Osteocyte (in vitro differentiated cells): ENCODE measurements at regions not wholly inside any gene's neighbourhood (a gene's known extent, or its start where the extent isn't known, plus 50 kb on each side); places are given as distances from the start of the nearest gene placed in this dataset.

Experiments
- DNase-seq: peaks from one replicate; pipeline ENCODE4 v3.0.0; 2021; ENCODE audit warnings: mixed read lengths; ENCODE audit not compliant: unreplicated experiment; ENCODE audit errors: extremely low spot score
- H3K27ac Mint-ChIP-seq: one replicate; pipeline ENCODE4 v1.8.0; 2021; ENCODE audit warnings: mild to moderate bottlenecking, mixed read lengths; ENCODE audit not compliant: unreplicated experiment
- H3K27me3 Mint-ChIP-seq: one replicate; pipeline ENCODE4 v1.8.0; 2021; ENCODE audit warnings: mixed read lengths; ENCODE audit not compliant: unreplicated experiment
- H3K36me3 Mint-ChIP-seq: one replicate; pipeline ENCODE4 v1.8.0; 2021; ENCODE audit warnings: mixed read lengths; ENCODE audit not compliant: unreplicated experiment
- H3K4me1 Mint-ChIP-seq: one replicate; pipeline ENCODE4 v1.8.0; 2021; ENCODE audit warnings: mixed read lengths; ENCODE audit not compliant: unreplicated experiment
- H3K4me3 Mint-ChIP-seq: one replicate; pipeline ENCODE4 v1.8.0; 2021; ENCODE audit warnings: mild to moderate bottlenecking, moderate library complexity, mixed read lengths; ENCODE audit not compliant: unreplicated experiment
- H3K9me3 Mint-ChIP-seq: one replicate; pipeline ENCODE4 v1.8.0; 2021; ENCODE audit warnings: mixed read lengths; ENCODE audit not compliant: unreplicated experiment
- CTCF ChIP-seq: fragments of 200-600 bp; sonication (generic); IDR thresholded peaks from 2 replicates; pipeline ENCODE4 v1.5.0; 2021; ENCODE audit warnings: antibody characterized with exemption, mild to moderate bottlenecking, moderate library complexity

- Mint-ChIP-seq H3K36me3 (peaks cover 3% of the 10 kb centered on the region), H3K4me3 (no peak overlapping the region), H3K27me3 (no peaks in the 10 kb centered on the region), H3K27ac (no peak overlapping the region), H3K4me1 (peaks cover 2% of the 10 kb centered on the region), H3K9me3 (peaks cover 14% of the 10 kb centered on the region)
- no peak for DNase-seq
- TF ChIP-seq CTCF, result no peak
These were observed 173.4 kb upstream of the CELF2 start for GRCh38 chr10:10844251-10844650.

GRCh38 chr10:10845185-10845584 is 172.5 kb upstream of the CELF2 start:
- DNase-seq, result no peak
- H3K4me1 Mint-ChIP-seq, result peaks cover 2% of the 10 kb centered on the region
- H3K4me3 Mint-ChIP-seq, result no peak overlapping the region
- H3K9me3 Mint-ChIP-seq, result peaks cover 4% of the 10 kb centered on the region
- TF ChIP-seq CTCF, result no peak
- H3K27ac Mint-ChIP-seq, result no peak overlapping the region
- H3K36me3 Mint-ChIP-seq, result no peaks in the 10 kb centered on the region
- no peaks in the 10 kb centered on the region for H3K27me3 Mint-ChIP-seq

- Mint-ChIP-seq H3K4me3 (no peak overlapping the region), H3K27ac (peak overlapping the region; percentile 25), H3K27me3 (no peaks in the 10 kb centered on the region), H3K9me3 (peaks cover 4% of the 10 kb centered on the region), H3K36me3 (no peaks in the 10 kb centered on the region), H3K4me1 (peaks cover 2% of the 10 kb centered on the region)
- no peak for TF ChIP-seq CTCF
- no peak for DNase-seq
These were observed 171.7 kb upstream of the CELF2 start for GRCh38 chr10:10845826-10846503.

GRCh38 chr10:10846504-10846900 is 171.2 kb upstream of the CELF2 start:
- no peak overlapping the region for H3K27ac Mint-ChIP-seq
- H3K36me3 Mint-ChIP-seq, result no peaks in the 10 kb centered on the region
- H3K9me3 Mint-ChIP-seq, result peaks cover 3% of the 10 kb centered on the region
- H3K27me3 Mint-ChIP-seq, result no peaks in the 10 kb centered on the region
- no peak overlapping the region for H3K4me3 Mint-ChIP-seq
- no peak for TF ChIP-seq CTCF
- H3K4me1 Mint-ChIP-seq, result peaks cover 2% of the 10 kb centered on the region
- DNase-seq, result no peak

GRCh38 chr10:10847387-10847786 is 170.3 kb upstream of the CELF2 start:
- DNase-seq, result no peak
- Mint-ChIP-seq H3K9me3 (no peaks in the 10 kb centered on the region), H3K27me3 (no peaks in the 10 kb centered on the region), H3K4me1 (peaks cover 2% of the 10 kb centered on the region), H3K36me3 (no peaks in the 10 kb centered on the region), H3K27ac (no peak overlapping the region), H3K4me3 (no peak overlapping the region)
- no peak for TF ChIP-seq CTCF
